ENCODE measurements at regions not wholly inside any gene's neighbourhood (a gene's known extent, or its start where the extent isn't known, plus 50 kb on each side); places are given as distances from the start of the nearest gene placed in this dataset.
"Not testable (repeated sequence)": the region's sequence is repeated elsewhere in the genome, so short reads cannot be mapped to it uniquely, and the experiment has no call there.

DNA sequence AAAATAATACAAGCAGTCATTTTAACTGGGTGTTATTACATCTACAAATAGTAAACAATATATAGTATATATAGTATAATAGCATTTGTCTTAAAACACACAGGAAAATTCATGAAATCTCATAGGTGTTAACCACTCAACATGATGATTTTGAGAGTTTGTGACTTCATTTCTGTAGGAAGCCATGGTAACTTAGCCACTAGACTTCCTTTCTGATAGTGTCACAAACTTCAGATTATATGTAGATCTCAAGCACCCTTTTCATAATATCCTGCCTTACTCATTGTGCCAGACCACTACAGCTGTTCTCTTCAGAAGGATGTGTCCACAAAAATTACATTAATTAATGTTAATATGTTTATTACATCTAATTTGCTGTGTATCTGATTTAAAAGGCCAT lies 1250.6 kb downstream of the ADGRL3 start:
- Mint-ChIP-seq H3K9me3 (ENCODE audit: low read depth) (peaks cover 9% of the 10 kb centered on the region), H3K4me3 (ENCODE audit: low read depth) (no peak overlapping the region), H3K36me3 (ENCODE audit: insufficient read depth) (no peaks in the 10 kb centered on the region), H3K27me3 (no peaks in the 10 kb centered on the region), H3K27ac (no peak overlapping the region), H3K4me1 (ENCODE audit: low read depth) (peaks cover under 1% of the 10 kb centered on the region)
- DNase-seq (ENCODE audit: low spot score, unreplicated experiment): no peak
- TF ChIP-seq, protein P1, sequence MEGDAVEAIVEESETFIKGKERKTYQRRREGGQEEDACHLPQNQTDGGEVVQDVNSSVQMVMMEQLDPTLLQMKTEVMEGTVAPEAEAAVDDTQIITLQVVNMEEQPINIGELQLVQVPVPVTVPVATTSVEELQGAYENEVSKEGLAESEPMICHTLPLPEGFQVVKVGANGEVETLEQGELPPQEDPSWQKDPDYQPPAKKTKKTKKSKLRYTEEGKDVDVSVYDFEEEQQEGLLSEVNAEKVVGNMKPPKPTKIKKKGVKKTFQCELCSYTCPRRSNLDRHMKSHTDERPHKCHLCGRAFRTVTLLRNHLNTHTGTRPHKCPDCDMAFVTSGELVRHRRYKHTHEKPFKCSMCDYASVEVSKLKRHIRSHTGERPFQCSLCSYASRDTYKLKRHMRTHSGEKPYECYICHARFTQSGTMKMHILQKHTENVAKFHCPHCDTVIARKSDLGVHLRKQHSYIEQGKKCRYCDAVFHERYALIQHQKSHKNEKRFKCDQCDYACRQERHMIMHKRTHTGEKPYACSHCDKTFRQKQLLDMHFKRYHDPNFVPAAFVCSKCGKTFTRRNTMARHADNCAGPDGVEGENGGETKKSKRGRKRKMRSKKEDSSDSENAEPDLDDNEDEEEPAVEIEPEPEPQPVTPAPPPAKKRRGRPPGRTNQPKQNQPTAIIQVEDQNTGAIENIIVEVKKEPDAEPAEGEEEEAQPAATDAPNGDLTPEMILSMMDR (IDR thresholded peaks at IDR 0.05; ENCODE audit: unreplicated experiment): no peak

- no peaks in the 10 kb centered on the region for H3K36me3 Mint-ChIP-seq (ENCODE audit: insufficient read depth)
- no peaks in the 10 kb centered on the region for H3K4me1 Mint-ChIP-seq (ENCODE audit: low read depth)
- TF ChIP-seq, protein P1 (IDR thresholded peaks at IDR 0.05; ENCODE audit: unreplicated experiment): no peak
- no peak overlapping the region for H3K4me3 Mint-ChIP-seq (ENCODE audit: low read depth)
- no peaks in the 10 kb centered on the region for H3K27me3 Mint-ChIP-seq
- H3K27ac Mint-ChIP-seq: no peak overlapping the region
- DNase-seq (ENCODE audit: low spot score, unreplicated experiment): no peak
- peaks cover 9% of the 10 kb centered on the region for H3K9me3 Mint-ChIP-seq (ENCODE audit: low read depth)
Measured at GRCh38 chr4:62449538-62449937, 1249.4 kb downstream of the ADGRL3 start.

GRCh38 chr4:62448911-62449310 lies 1248.8 kb downstream of the ADGRL3 start:
- peaks cover 9% of the 10 kb centered on the region for H3K9me3 Mint-ChIP-seq (ENCODE audit: low read depth)
- H3K36me3 Mint-ChIP-seq (ENCODE audit: insufficient read depth): no peaks in the 10 kb centered on the region
- no peak for DNase-seq (ENCODE audit: low spot score, unreplicated experiment)
- H3K27me3 Mint-ChIP-seq: no peaks in the 10 kb centered on the region
- no peak overlapping the region for H3K27ac Mint-ChIP-seq
- no peaks in the 10 kb centered on the region for H3K4me1 Mint-ChIP-seq (ENCODE audit: low read depth)
- no peak overlapping the region for H3K4me3 Mint-ChIP-seq (ENCODE audit: low read depth)
- TF ChIP-seq, protein P1 (IDR thresholded peaks at IDR 0.05; ENCODE audit: unreplicated experiment): no peak

DNA sequence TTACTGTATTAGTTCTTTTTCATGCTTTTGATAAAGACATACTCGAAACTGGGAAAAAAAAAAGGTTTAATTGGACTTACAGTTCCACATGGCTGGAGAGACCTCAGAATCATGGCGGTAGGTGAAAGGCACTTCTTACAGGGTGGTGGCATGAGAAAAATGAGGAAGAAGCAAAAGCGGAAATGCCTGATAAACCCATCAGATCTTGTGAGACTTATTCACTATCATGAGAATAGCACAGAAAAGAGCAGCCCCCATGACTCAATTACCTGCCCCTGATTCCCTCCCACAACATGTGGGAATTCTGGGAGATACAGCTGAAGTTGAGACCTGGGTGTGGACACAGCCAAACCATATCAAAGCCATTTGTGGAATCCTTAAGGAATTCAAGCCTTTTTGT lies 1238.9 kb downstream of the ADGRL3 start:
- Mint-ChIP-seq H3K4me3 (ENCODE audit: low read depth) (no peak overlapping the region), H3K9me3 (ENCODE audit: low read depth) (peaks cover 36% of the 10 kb centered on the region), H3K4me1 (ENCODE audit: low read depth) (no peaks in the 10 kb centered on the region), H3K36me3 (ENCODE audit: insufficient read depth) (peaks cover 1% of the 10 kb centered on the region), H3K27me3 (no peaks in the 10 kb centered on the region), H3K27ac (no peak overlapping the region)
- TF ChIP-seq, protein P1 (IDR thresholded peaks at IDR 0.05; ENCODE audit: unreplicated experiment): no peak
- DNase-seq (ENCODE audit: low spot score, unreplicated experiment): no peak

- H3K9me3 Mint-ChIP-seq (ENCODE audit: low read depth): peaks cover 24% of the 10 kb centered on the region
- no peaks in the 10 kb centered on the region for H3K4me1 Mint-ChIP-seq (ENCODE audit: low read depth)
- no peak overlapping the region for H3K27ac Mint-ChIP-seq
- no peak for DNase-seq (ENCODE audit: low spot score, unreplicated experiment)
- TF ChIP-seq, protein P1 (IDR thresholded peaks at IDR 0.05; ENCODE audit: unreplicated experiment): no peak
- H3K4me3 Mint-ChIP-seq (ENCODE audit: low read depth): no peak overlapping the region
- no peaks in the 10 kb centered on the region for H3K36me3 Mint-ChIP-seq (ENCODE audit: insufficient read depth)
- no peaks in the 10 kb centered on the region for H3K27me3 Mint-ChIP-seq
Measured at GRCh38 chr4:62434921-62435320, 1234.8 kb downstream of the ADGRL3 start.

GRCh38 chr4:62431513-62432231 lies 1231.5 kb downstream of the ADGRL3 start:
- not testable (repeated sequence) for H3K4me3 Mint-ChIP-seq (ENCODE audit: low read depth); H3K27me3 Mint-ChIP-seq; DNase-seq (ENCODE audit: low spot score, unreplicated experiment); H3K36me3 Mint-ChIP-seq (ENCODE audit: insufficient read depth); H3K4me1 Mint-ChIP-seq (ENCODE audit: low read depth); H3K27ac Mint-ChIP-seq
- peaks cover 16% of the 10 kb centered on the region for H3K9me3 Mint-ChIP-seq (ENCODE audit: low read depth)
